ENCODE measurements at regions not wholly inside any gene's neighbourhood (a gene's known extent, or its start where the extent isn't known, plus 50 kb on each side); places are given as distances from the start of the nearest gene placed in this dataset.

GRCh38 chr2:144049137-144049536, 470.8 kb downstream of the ZEB2 start:
- DNase-seq (ENCODE audit: low read depth, low spot score), result no peak
- no peak for TF ChIP-seq CTCF (IDR thresholded peaks at IDR 0.05; ENCODE audit: insufficient read depth, low read length, missing control alignments)
- ChIA-PET CTCF (no interaction called here), POLR2A (no interaction called here)
- H3K4me3 ChIP-seq (ENCODE audit: low read depth, low read length), result no peak overlapping the region

GRCh38 chr2:144048631-144049060, 471.3 kb downstream of the ZEB2 start:
- CTCF ChIA-PET, result no interaction called here
- no peak for TF ChIP-seq CTCF (IDR thresholded peaks at IDR 0.05; ENCODE audit: insufficient read depth, low read length, missing control alignments)
- POLR2A ChIA-PET, result no interaction called here
- no peak overlapping the region for H3K4me3 ChIP-seq (ENCODE audit: low read depth, low read length)
- no peak for DNase-seq (ENCODE audit: low read depth, low spot score)

GRCh38 chr2:144042751-144043150, 477.2 kb downstream of the ZEB2 start:
- CTCF ChIA-PET, result no interaction called here
- DNase-seq (ENCODE audit: low read depth, low spot score), result no peak
- no peak overlapping the region for H3K4me3 ChIP-seq (ENCODE audit: low read depth, low read length)
- POLR2A ChIA-PET, result no interaction called here
- no peak for TF ChIP-seq CTCF (IDR thresholded peaks at IDR 0.05; ENCODE audit: insufficient read depth, low read length, missing control alignments)

- CTCF ChIA-PET, result no interaction called here
- POLR2A ChIA-PET, result no interaction called here
Measured at GRCh38 chr2:144041612-144042011, 478.3 kb downstream of the ZEB2 start.

GRCh38 chr2:144040834-144041233, 479.1 kb downstream of the ZEB2 start:
- no peak for DNase-seq (ENCODE audit: low read depth, low spot score)
- TF ChIP-seq CTCF (IDR thresholded peaks at IDR 0.05; ENCODE audit: insufficient read depth, low read length, missing control alignments), result no peak
- POLR2A ChIA-PET, result no interaction called here
- H3K4me3 ChIP-seq (ENCODE audit: low read depth, low read length), result no peak overlapping the region
- CTCF ChIA-PET, result no interaction called here

More at GRCh38 chr2:144041612-144042011, 478.3 kb downstream of the ZEB2 start:
- H3K4me3 ChIP-seq (ENCODE audit: low read depth, low read length), result no peak overlapping the region
- no peak for DNase-seq (ENCODE audit: low read depth, low spot score)
- no peak for TF ChIP-seq CTCF (IDR thresholded peaks at IDR 0.05; ENCODE audit: insufficient read depth, low read length, missing control alignments)

GRCh38 chr2:144032566-144032965, 487.4 kb downstream of the ZEB2 start:
- DNase-seq (ENCODE audit: low read depth, low spot score), result peak; percentile 49
- H3K4me3 ChIP-seq (ENCODE audit: low read depth, low read length), result no peak overlapping the region
- TF ChIP-seq CTCF (IDR thresholded peaks at IDR 0.05; ENCODE audit: insufficient read depth, low read length, missing control alignments), result no peak
- POLR2A ChIA-PET, result no interaction called here
- CTCF ChIA-PET, result no interaction called here

Measured in AG04449 (cell line).